Subcutaneous abdominal adipose tissue (tissue), 5 donors: ENCODE measurements at regions not wholly inside any gene's neighbourhood (a gene's known extent, or its start where the extent isn't known, plus 50 kb on each side); places are given as distances from the start of the nearest gene placed in this dataset.
A peak's percentile ranks its signal among the peaks of the same experiment; 100 is the strongest.

Source experiments
- H3K27ac ChIP-seq: one replicate; pipeline ENCODE4 v1.7.0; 2013; ENCODE audit warnings: low read depth, mild to moderate bottlenecking, inconsistent platforms, low read length, moderate library complexity
- H3K27me3 ChIP-seq, 5 donors: one replicate each; pipeline ENCODE4 v1.7.0; 2013; ENCODE audit warnings: low read length in 5 of 5, inconsistent platforms in 1 of 5; ENCODE audit not compliant: control insufficient read depth in 5 of 5, insufficient read depth in 4 of 5
- H3K36me3 ChIP-seq, 5 donors: one replicate each; pipeline ENCODE4 v1.7.0; 2013; ENCODE audit warnings: low read length in 5 of 5; ENCODE audit not compliant: control insufficient read depth in 5 of 5, insufficient read depth in 5 of 5
- H3K4me1 ChIP-seq, 5 donors: one replicate each; pipeline ENCODE4 v1.7.0; 2013; ENCODE audit warnings: low read length in 5 of 5, mild to moderate bottlenecking in 3 of 5, moderate library complexity in 1 of 5; ENCODE audit not compliant: control insufficient read depth in 5 of 5, insufficient read depth in 5 of 5
- H3K4me3 ChIP-seq, 5 donors: one replicate each; pipeline ENCODE4 v1.7.0; 2013; ENCODE audit warnings: low read length in 5 of 5, low read depth in 1 of 5
- H3K9ac ChIP-seq, 5 donors: one replicate each; pipeline ENCODE4 v1.7.0; 2013; ENCODE audit warnings: low read length in 5 of 5, mild to moderate bottlenecking in 4 of 5, moderate library complexity in 3 of 5
- H3K9me3 ChIP-seq, 5 donors: one replicate each; pipeline ENCODE4 v1.7.0; 2013; ENCODE audit warnings: low read length in 5 of 5; ENCODE audit not compliant: control insufficient read depth in 5 of 5
- donor health status: healthy.
- donor health status: healthy.
- donor health status: healthy.
- donor health status: healthy.
- donor health status: healthy.

DNA sequence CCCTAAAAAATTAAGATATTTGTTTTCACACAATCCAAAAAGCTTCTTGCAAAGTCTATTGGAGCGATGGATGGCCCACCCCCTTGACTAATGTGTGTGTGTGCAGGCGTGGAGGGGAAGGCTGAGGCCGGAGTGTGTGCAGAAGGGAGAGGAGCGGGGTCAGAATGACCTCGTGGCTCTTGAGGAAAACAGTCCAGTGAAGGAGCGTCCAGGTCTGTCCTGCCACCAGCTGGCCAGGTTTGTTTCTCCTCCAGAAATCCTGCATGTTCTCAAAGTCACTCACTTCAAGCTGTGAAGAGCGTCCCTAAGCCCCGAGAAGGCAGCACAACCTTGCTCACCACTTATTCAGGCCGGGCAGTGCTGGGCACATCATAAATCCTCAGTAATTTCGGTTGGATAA is 69.5 kb upstream of the SSX2IP start:
- H3K4me3 ChIP-seq: no peak overlapping the region
- H3K9ac ChIP-seq: no peak overlapping the region
- no peaks in the 10 kb centered on the region for H3K36me3 ChIP-seq
- no peaks in the 10 kb centered on the region for H3K9me3 ChIP-seq
- H3K27ac ChIP-seq: no peak overlapping the region
- H3K27me3 ChIP-seq: peaks cover 0 to 17% (median 5%) of the 10 kb centered on the region in 5 donors
- H3K4me1 ChIP-seq: peaks cover 0 to 7% (median 4%) of the 10 kb centered on the region in 5 donors

DNA sequence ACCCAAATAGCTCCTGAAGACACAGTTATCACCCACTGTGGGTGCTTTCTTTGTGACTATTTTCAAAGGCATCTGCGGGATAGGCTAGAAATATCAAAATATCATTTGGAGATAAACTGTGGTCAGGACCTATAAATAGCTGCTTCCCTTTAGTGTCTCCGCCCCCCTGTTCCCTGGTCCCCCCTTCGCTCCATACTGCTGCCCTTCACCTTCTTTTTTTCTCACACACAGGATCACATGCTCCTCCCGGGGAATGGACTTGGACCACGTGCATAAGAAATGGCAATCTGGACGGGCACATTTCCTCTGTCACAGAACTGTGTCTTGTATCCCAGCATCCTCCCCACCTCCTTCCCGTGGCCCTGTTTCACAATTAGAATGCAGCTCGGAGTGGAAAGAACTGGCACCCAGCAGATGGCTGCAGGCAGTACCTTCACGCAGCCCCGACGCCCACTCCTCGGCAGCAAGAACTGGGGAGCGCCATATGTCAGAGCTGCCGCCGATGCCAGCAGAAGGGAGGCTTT is 68.8 kb upstream of the SSX2IP start:
- peak overlapping the region in 3 of 5 donors; percentile 27 to 60 (median 51) for H3K4me3 ChIP-seq

DNA sequence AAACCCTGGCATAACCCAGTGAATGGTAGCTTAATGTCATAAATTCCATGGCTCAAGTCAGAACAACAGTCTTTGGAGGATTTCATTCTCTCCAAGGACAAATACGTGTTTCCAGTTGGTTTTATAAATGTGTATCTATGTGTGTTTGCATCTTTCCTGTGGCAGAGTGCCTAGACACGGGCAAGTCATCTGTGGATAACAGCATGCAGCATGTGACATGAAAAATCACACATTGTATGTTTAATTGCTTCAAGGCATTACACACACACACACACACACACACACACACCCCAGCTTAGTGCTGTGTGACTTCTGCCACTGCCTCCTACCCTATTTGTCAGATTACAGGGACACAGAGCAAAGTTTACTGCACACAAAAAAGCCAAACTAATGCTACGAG is 68.2 kb upstream of the SSX2IP start:
- no peak overlapping the region for H3K4me3 ChIP-seq
- no peaks in the 10 kb centered on the region for H3K36me3 ChIP-seq
- no peak overlapping the region for H3K27ac ChIP-seq
- peaks cover 0 to 7% (median 4%) of the 10 kb centered on the region in 5 donors for H3K4me1 ChIP-seq
- H3K9ac ChIP-seq: no peak overlapping the region
- peaks cover 0 to 12% (median 0%) of the 10 kb centered on the region in 5 donors for H3K27me3 ChIP-seq
- no peaks in the 10 kb centered on the region for H3K9me3 ChIP-seq

More for the DNA sequence above, 68.8 kb upstream of the SSX2IP start:
- H3K27me3 ChIP-seq: peaks cover 0 to 12% (median 0%) of the 10 kb centered on the region in 5 donors
- H3K9me3 ChIP-seq: no peaks in the 10 kb centered on the region
- H3K9ac ChIP-seq: no peak overlapping the region
- H3K36me3 ChIP-seq: no peaks in the 10 kb centered on the region
- H3K4me1 ChIP-seq: peaks cover 0 to 7% (median 4%) of the 10 kb centered on the region in 5 donors
- H3K27ac ChIP-seq: no peak overlapping the region

DNA sequence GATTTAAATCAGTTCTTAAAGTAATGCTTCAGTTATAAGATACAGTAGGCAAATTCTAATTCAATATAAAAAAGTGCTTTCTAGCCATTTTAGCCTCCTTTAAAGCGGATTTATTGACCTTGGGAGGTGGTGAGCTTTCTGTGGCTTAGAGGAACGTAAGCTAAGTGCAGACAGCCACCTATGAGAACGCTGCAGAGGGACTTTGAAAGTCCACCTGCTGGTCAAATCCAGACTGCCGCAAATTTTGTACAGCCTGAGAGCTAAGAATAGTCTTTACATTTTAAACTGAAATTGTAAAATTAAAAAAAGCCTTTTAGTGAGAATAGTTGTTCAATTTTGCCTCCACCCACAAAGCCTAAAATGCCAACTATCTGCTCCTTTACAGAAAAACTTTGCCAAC is 67.0 kb upstream of the SSX2IP start:
- Histone ChIP-seq H3K9me3 (no peaks in the 10 kb centered on the region), H3K4me3 (no peak overlapping the region), H3K27ac (no peak overlapping the region), H3K36me3 (no peaks in the 10 kb centered on the region), H3K27me3 (peaks cover 0 to 12% (median 0%) of the 10 kb centered on the region in 5 donors), H3K9ac (no peak overlapping the region), H3K4me1 (peaks cover 0 to 7% (median 4%) of the 10 kb centered on the region in 5 donors)

DNA sequence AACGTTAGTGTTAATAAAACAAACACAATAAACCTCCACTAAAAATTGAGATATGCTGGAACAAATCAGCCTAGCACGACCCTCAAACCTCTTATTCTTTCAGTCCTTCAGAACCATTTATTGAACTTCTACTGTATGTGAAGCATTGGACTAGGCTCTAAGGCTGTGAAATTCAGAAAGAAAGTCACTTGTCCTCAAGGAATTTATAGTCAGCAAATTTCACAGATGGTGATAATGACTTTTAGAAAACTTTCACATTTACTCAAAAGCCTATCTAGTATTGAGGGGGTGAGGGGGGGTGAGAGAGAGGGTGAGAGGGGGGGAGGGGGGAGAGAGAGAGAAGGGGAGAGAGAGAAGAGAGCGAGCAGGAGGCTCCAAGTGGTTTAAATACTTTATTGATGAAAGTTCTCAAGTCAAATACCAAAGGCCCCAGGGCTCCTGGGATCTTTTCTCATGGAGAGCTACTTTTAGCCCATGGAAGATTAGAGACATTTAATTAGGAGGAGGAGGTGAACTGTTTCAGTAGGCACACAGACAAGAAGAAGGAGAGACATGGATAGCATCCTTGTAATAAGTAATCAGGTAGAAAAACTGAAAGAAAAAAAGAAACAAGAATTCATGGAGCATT is 66.3 kb upstream of the SSX2IP start:
- H3K9ac ChIP-seq: no peak overlapping the region
- H3K27me3 ChIP-seq: peaks cover 0 to 10% (median 0%) of the 10 kb centered on the region in 5 donors
- H3K27ac ChIP-seq: no peak overlapping the region

DNA sequence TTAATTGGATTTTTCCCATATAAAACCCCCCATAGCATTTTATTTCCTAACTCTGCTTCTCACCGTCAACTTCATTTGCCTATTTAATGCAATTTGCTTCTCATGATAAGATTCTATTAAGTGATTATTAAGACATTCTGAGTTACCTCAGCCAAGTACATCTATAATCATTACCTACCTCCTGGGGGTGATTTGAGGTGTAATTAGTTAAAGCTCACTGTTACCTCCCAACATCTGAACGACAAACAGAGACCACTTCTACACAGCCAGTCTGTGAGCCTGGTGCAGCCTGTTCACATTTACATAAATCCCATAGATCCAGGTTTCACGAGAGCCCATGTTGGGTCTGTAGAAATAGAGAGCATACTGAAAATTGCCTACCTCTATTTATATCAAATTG is 65.7 kb upstream of the SSX2IP start:
- Histone ChIP-seq H3K27me3 (peaks cover 0 to 9% (median 0%) of the 10 kb centered on the region in 5 donors), H3K4me1 (peaks cover 0 to 7% (median 4%) of the 10 kb centered on the region in 5 donors), H3K4me3 (no peak overlapping the region), H3K27ac (no peak overlapping the region), H3K36me3 (no peaks in the 10 kb centered on the region), H3K9ac (no peak overlapping the region), H3K9me3 (no peaks in the 10 kb centered on the region)

More for the DNA sequence above, 66.3 kb upstream of the SSX2IP start:
- no peaks in the 10 kb centered on the region for H3K9me3 ChIP-seq
- H3K4me3 ChIP-seq: no peak overlapping the region
- H3K4me1 ChIP-seq: peaks cover 0 to 7% (median 4%) of the 10 kb centered on the region in 5 donors
- no peaks in the 10 kb centered on the region for H3K36me3 ChIP-seq

DNA sequence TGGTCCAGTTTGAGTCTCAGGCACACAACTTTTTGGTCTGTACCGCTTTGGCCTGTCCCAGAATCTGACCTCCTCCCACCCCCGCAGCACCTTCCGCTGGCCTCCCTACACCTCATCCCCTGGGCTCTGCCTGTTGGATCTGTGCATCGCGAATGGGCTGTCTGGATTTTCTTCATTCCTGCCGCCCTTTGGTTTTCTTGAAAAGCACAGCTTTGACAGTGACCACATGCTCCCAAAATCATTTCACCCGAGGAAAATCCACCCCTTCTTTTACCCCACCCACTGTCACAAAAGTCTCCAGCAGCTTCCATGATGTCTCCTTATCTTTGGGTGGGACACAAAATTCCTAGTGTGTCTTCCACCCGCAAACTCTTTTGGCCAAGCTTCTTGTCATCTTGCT is 65.0 kb upstream of the SSX2IP start:
- no peak overlapping the region for H3K9ac ChIP-seq

DNA sequence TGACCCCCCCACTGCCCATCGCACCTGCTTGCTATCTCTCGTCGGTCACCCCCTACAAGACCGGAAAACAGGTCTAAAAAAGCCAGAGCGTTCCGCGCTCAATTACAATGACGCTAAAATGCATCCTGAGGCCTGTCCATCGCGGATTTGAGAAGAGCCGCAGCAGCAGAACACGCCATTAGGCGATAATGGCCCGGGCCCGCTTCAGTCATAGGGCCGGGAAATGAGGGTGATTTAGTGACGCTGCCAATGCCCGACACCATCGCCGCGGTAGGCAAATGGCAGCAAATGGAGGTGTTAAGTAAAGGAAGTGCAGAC is 64.1 kb upstream of the SSX2IP start:
- H3K4me1 ChIP-seq: peaks cover 0 to 5% (median 4%) of the 10 kb centered on the region in 5 donors
- no peaks in the 10 kb centered on the region for H3K36me3 ChIP-seq
- H3K4me3 ChIP-seq: no peak overlapping the region
- no peak overlapping the region for H3K27ac ChIP-seq
- no peak overlapping the region for H3K9ac ChIP-seq
- no peaks in the 10 kb centered on the region for H3K9me3 ChIP-seq
- peaks cover 0 to 11% (median 0%) of the 10 kb centered on the region in 5 donors for H3K27me3 ChIP-seq

More for the DNA sequence above, 65.0 kb upstream of the SSX2IP start:
- H3K4me1 ChIP-seq: peaks cover 0 to 7% (median 4%) of the 10 kb centered on the region in 5 donors
- no peaks in the 10 kb centered on the region for H3K9me3 ChIP-seq
- H3K27me3 ChIP-seq: peaks cover 0 to 9% (median 0%) of the 10 kb centered on the region in 5 donors
- no peak overlapping the region for H3K4me3 ChIP-seq
- no peak overlapping the region for H3K27ac ChIP-seq
- H3K36me3 ChIP-seq: no peaks in the 10 kb centered on the region

DNA sequence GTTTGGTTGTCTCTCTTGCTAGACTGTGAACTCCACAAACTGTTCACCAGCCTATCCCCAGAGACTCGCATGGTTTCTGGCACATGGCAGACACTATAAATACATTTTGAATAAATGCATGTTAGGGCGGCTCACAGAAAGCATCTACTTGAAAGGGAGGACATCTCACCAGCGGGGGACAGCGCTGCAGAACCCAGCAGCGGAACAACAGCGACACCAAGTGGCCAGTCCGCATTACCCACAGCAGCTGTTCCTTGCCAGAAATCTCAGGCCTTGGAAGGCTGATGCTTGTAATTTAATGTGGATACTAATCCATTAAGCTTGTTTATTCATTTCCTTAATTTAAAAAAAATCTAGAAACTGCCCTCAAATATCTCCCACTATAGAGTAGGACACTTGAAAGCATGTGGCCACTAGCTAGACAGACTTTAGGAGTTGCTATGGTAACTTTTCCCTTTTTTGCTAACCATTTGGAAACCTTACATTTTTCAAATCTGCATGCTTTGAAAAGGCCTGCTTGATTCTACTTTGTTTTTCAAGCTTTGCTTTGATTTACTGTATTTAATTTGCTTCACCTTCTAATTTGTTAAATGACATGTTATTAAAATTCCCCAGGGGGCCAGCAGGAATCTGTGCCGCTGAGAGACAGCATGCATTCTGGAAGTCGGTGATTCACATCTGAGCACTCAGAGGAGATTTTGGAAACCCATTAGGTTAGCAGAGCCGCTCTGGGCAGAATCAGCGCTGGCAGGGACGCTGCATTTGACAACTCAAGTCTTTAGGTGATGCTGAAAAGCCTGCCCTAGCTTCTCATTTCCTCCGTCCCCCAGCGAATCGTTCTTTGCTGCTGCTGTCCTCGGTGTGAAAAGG is 63.5 kb upstream of the SSX2IP start:
- H3K27me3 ChIP-seq: peaks cover 0 to 7% (median 0%) of the 10 kb centered on the region in 5 donors
- H3K27ac ChIP-seq: no peak overlapping the region
- H3K4me3 ChIP-seq: no peak overlapping the region
- no peak overlapping the region for H3K9ac ChIP-seq
- H3K4me1 ChIP-seq: peaks cover 0 to 3% (median 0%) of the 10 kb centered on the region in 5 donors
- no peaks in the 10 kb centered on the region for H3K9me3 ChIP-seq
- no peaks in the 10 kb centered on the region for H3K36me3 ChIP-seq
